H1 (cell line): ENCODE measurements at regions not wholly inside any gene's neighbourhood (a gene's known extent, or its start where the extent isn't known, plus 50 kb on each side); places are given as distances from the start of the nearest gene placed in this dataset.

Experiments used
- CTCF ChIA-PET: fragments of 300-600 bp; sonication (Branson Sonifier 250); formaldehyde crosslinking; loops from one replicate; lab custom pipeline; 2021; ENCODE audit not compliant: partially characterized antibody; lab: Charles Lee
- POLR2A ChIA-PET: fragments of 300-600 bp; sonication (Branson Sonifier 250); formaldehyde crosslinking; loops from one replicate; lab custom pipeline; 2021; ENCODE audit warnings: inconsistent platforms; ENCODE audit not compliant: partially characterized antibody; lab: Charles Lee
- DNase-seq, 2 experiments: peaks; one replicate each; pipeline versions ENCODE4 v3.0.0 to v3.0.0-alpha.2; 2010 to 2022; ENCODE audit warnings: low spot score in 2 of 2, low read depth in 1 of 2, mixed read lengths in 1 of 2
- FAIRE-seq: peaks from 2 replicates; lab custom pipeline; 2011; peaks lifted over from hg19 to GRCh38; lab: Jason Lieb, UNC
- H2AFZ ChIP-seq: 2 replicates; pipeline ENCODE4 v1.8.1; 2012; ENCODE audit warnings: low read length, inconsistent platforms
- H2AK5ac ChIP-seq: 2 replicates; pipeline ENCODE4 v1.6.1; 2013; ENCODE audit warnings: low read depth, low read length
- H2BK120ac ChIP-seq: replicated peaks from 2 replicates; pipeline ENCODE3; 2013; ENCODE audit warnings: low read depth, low read length, inconsistent platforms
- H2BK12ac ChIP-seq: 2 replicates; pipeline ENCODE4 v1.6.1; 2013; ENCODE audit warnings: low read depth, low read length
- H2BK15ac ChIP-seq: 2 replicates; pipeline ENCODE4 v1.6.1; 2013; ENCODE audit warnings: low read length
- H2BK20ac ChIP-seq: 2 replicates; pipeline ENCODE4 v1.6.1; 2013; ENCODE audit warnings: low read length
- H2BK5ac ChIP-seq: 2 replicates; pipeline ENCODE4 v1.6.1; 2013; ENCODE audit warnings: low read depth, low read length
- H3K14ac ChIP-seq: 2 replicates; pipeline ENCODE4 v1.6.1; 2013; ENCODE audit warnings: inconsistent platforms; ENCODE audit not compliant: insufficient read length
- H3K18ac ChIP-seq: 2 replicates; pipeline ENCODE4 v1.6.1; 2013; ENCODE audit warnings: low read length; ENCODE audit errors: extremely low read depth
- H3K23ac ChIP-seq: 2 replicates; pipeline ENCODE4 v1.6.1; 2013; ENCODE audit warnings: inconsistent platforms; ENCODE audit not compliant: insufficient read length
- H3K23me2 ChIP-seq: 2 replicates; pipeline ENCODE4 v1.6.1; 2013; ENCODE audit warnings: low read depth, low read length
- H3K27ac ChIP-seq: 2 replicates; pipeline ENCODE4 v1.6.1; 2011; ENCODE audit warnings: low read depth, low read length, inconsistent platforms
- H3K27me3 ChIP-seq, 4 experiments: replicated peaks in 1 of 4; 1 replicate in 1 of 4; 2 replicates in 3 of 4; pipeline versions ENCODE4 v1.6.1 to v1.8.1; 2011 to 2013; ENCODE audit warnings: low read length in 3 of 4, mild to moderate bottlenecking in 3 of 4, inconsistent platforms in 2 of 4, mixed read lengths in 2 of 4, moderate library complexity in 1 of 4; ENCODE audit not compliant: control insufficient read depth in 3 of 4, insufficient read depth in 3 of 4; ENCODE audit errors: extremely low read depth in 1 of 4
- H3K36me3 ChIP-seq, 4 experiments: 2 replicates each; pipeline versions ENCODE4 v1.6.1 to v1.8.1; 2011 to 2013; ENCODE audit warnings: mild to moderate bottlenecking in 4 of 4, low read length in 3 of 4, moderate library complexity in 2 of 4, control low read depth in 1 of 4, inconsistent platforms in 1 of 4; ENCODE audit not compliant: insufficient read depth in 4 of 4, control insufficient read depth in 2 of 4
- H3K4ac ChIP-seq: replicated peaks from 2 replicates; pipeline ENCODE3; 2013; ENCODE audit warnings: low read length, low read depth, mixed read lengths, inconsistent platforms; ENCODE audit not compliant: insufficient read length
- H3K4me1 ChIP-seq, 4 experiments: replicated peaks in 1 of 4; 1 replicate in 1 of 4; 2 replicates in 3 of 4; pipeline versions ENCODE4 v1.6.1 to v1.8.1; 2011 to 2013; ENCODE audit warnings: low read length in 3 of 4, inconsistent platforms in 2 of 4, mixed read lengths in 1 of 4; ENCODE audit not compliant: insufficient read depth in 4 of 4, control insufficient read depth in 3 of 4
- H3K4me2 ChIP-seq, 2 experiments: 2 replicates each; pipeline versions ENCODE4 v1.6.1 to v1.8.1; 2011 to 2013; ENCODE audit warnings: low read depth in 2 of 2, low read length in 2 of 2, control low read depth in 1 of 2, inconsistent platforms in 1 of 2, mild to moderate bottlenecking in 1 of 2; ENCODE audit not compliant: insufficient read depth in 1 of 2
- H3K4me3 ChIP-seq, 4 experiments: fragments of 200-600, 300-600 bp in 1 of 4; sonication (generic), shearing (Covaris generic), sonication (Bioruptor Twin) in 1 of 4; 2 replicates each; pipeline versions ENCODE4 v1.5.1 to v1.8.1; 2011 to 2016; ENCODE audit warnings: low read length in 4 of 4, low read depth in 3 of 4, control low read depth in 2 of 4, inconsistent platforms in 2 of 4, mild to moderate bottlenecking in 2 of 4, mixed read lengths in 1 of 4, moderate library complexity in 1 of 4; ENCODE audit not compliant: insufficient read depth in 2 of 4; ENCODE audit errors: extremely low read depth in 1 of 4
- H3K56ac ChIP-seq: replicated peaks from 2 replicates; pipeline ENCODE3; 2013; ENCODE audit warnings: low read depth, mild to moderate bottlenecking, mixed read lengths, low read length, inconsistent platforms; ENCODE audit not compliant: insufficient read length
- H3K79me1 ChIP-seq: 2 replicates; pipeline ENCODE4 v1.6.1; 2013; ENCODE audit warnings: low read depth, low read length, control low read depth
- H3K79me2 ChIP-seq, 2 experiments: 2 replicates each; pipeline versions ENCODE4 v1.6.1 to v1.8.1; 2012 to 2013; ENCODE audit warnings: low read length in 2 of 2, mild to moderate bottlenecking in 2 of 2, inconsistent platforms in 1 of 2; ENCODE audit not compliant: insufficient read depth in 2 of 2, control insufficient read depth in 1 of 2
- H3K9ac ChIP-seq, 4 experiments: replicated peaks in 1 of 4; 1 replicate in 1 of 4; 2 replicates in 3 of 4; pipeline versions ENCODE4 v1.6.1 to v1.8.1; 2011 to 2013; ENCODE audit warnings: low read depth in 3 of 4, low read length in 3 of 4, control low read depth in 2 of 4, mild to moderate bottlenecking in 2 of 4, moderate library complexity in 2 of 4, inconsistent platforms in 1 of 4; ENCODE audit errors: extremely low read depth in 1 of 4
- H3K9me3 ChIP-seq, 2 experiments: 2 replicates each; pipeline versions ENCODE4 v1.6.1 to v1.8.1; 2012 to 2013; ENCODE audit warnings: mild to moderate bottlenecking in 2 of 2, moderate library complexity in 2 of 2, control low read depth in 1 of 2, inconsistent platforms in 1 of 2, low read depth in 1 of 2, low read length in 1 of 2, mixed read lengths in 1 of 2; ENCODE audit not compliant: insufficient read depth in 2 of 2
- H4K20me1 ChIP-seq, 2 experiments: replicated peaks in 1 of 2; 2 replicates each; pipeline versions ENCODE3 to v1.8.1; 2011 to 2013; ENCODE audit warnings: inconsistent platforms in 2 of 2, low read length in 2 of 2, mild to moderate bottlenecking in 1 of 2; ENCODE audit not compliant: insufficient read depth in 2 of 2, control insufficient read depth in 1 of 2
- H4K5ac ChIP-seq: 2 replicates; pipeline ENCODE4 v1.6.1; 2013; ENCODE audit warnings: low read length, low read depth, mixed read lengths, inconsistent platforms; ENCODE audit not compliant: insufficient read length
- H4K8ac ChIP-seq: 2 replicates; pipeline ENCODE4 v1.8.0; 2013; ENCODE audit warnings: mild to moderate bottlenecking, moderate library complexity, low read length, inconsistent platforms; ENCODE audit not compliant: insufficient read depth; ENCODE audit errors: extremely low read depth
- H4K91ac ChIP-seq: replicated peaks from 2 replicates; pipeline ENCODE3; 2013; ENCODE audit warnings: low read length, mixed read lengths, inconsistent platforms; ENCODE audit not compliant: insufficient read length
- BACH1 ChIP-seq: IDR thresholded peaks from 2 replicates; pipeline ENCODE4 v1.6.1; 2012; ENCODE audit warnings: low read length, improper control_type of control experiment
- BCL11A ChIP-seq, 2 experiments: IDR thresholded peaks; one replicate each; pipeline ENCODE4 v1.6.1; 2011; ENCODE audit warnings: low read depth in 2 of 2, low read length in 2 of 2, mild to moderate bottlenecking in 2 of 2
- CEBPB ChIP-seq: IDR thresholded peaks from 2 replicates; pipeline ENCODE4 v1.6.1; 2012; ENCODE audit warnings: low read depth, low read length
- EGR1 ChIP-seq: IDR thresholded peaks from 2 replicates; pipeline ENCODE4 v1.6.1; 2011; ENCODE audit warnings: low read depth, low read length, borderline replicate concordance
- EZH2 ChIP-seq: fragments of 200-600 bp; sonication (generic); IDR thresholded peaks from 2 replicates; pipeline ENCODE4 v1.7.1; 2012; ENCODE audit warnings: low read depth, mild to moderate bottlenecking, moderate library complexity, low read length, inconsistent platforms; ENCODE audit not compliant: severe bottlenecking
- JUN ChIP-seq: IDR thresholded peaks from 2 replicates; pipeline ENCODE4 v1.6.1; 2011; ENCODE audit warnings: low read depth, mild to moderate bottlenecking, improper control_type of control experiment, low read length
- POLR2AphosphoS5 ChIP-seq: IDR thresholded peaks from 2 replicates; pipeline ENCODE4 v1.6.1; 2011; ENCODE audit warnings: low read depth, low read length
- RBBP5 ChIP-seq: IDR thresholded peaks from 2 replicates; pipeline ENCODE4 v1.7.1; 2012; ENCODE audit warnings: low read depth, mild to moderate bottlenecking, inconsistent platforms, low read length, moderate library complexity, borderline replicate concordance
- SIRT6 ChIP-seq: IDR thresholded peaks from one replicate; pipeline ENCODE4 v1.7.1; 2012; ENCODE audit warnings: low read length, inconsistent platforms
- TCF12 ChIP-seq: IDR thresholded peaks from 2 replicates; pipeline ENCODE4 v1.6.1; 2011; ENCODE audit warnings: low read depth, mild to moderate bottlenecking, low read length
- ZNF274 ChIP-seq: IDR thresholded peaks from 2 replicates; pipeline ENCODE4 v1.7.0; 2012; ENCODE audit warnings: low read length, borderline replicate concordance; ENCODE audit errors: extremely low read depth
- WGBS, 2 experiments: shearing (Covaris generic) in 1 of 2; methylation state at CpG; one replicate each; pipeline versions ENCODE4 v1.1.6 to v1.1.7; 2013 to 2015; ENCODE audit warnings: low lambda C conversion rate in 2 of 2, mixed read lengths in 2 of 2, inconsistent platforms in 1 of 2, low coverage in 1 of 2, missing lambda C conversion rate in 1 of 2; ENCODE audit not compliant: insufficient replicate concordance in 2 of 2, insufficient coverage in 1 of 2, insufficient read length in 1 of 2; ENCODE audit errors: extremely low coverage in 1 of 2, missing lambda C conversion rate in 1 of 2; 5-methylcytosine and 5-hydroxymethylcytosine counted together
- TF ChIP-seq, protein P1 (sequence below): IDR thresholded peaks from 2 replicates; pipeline ENCODE4 v1.6.1; 2011; ENCODE audit warnings: low read length, improper control_type of control experiment

- Histone ChIP-seq H3K18ac (no peak overlapping the region), H3K79me1 (no peaks in the 10 kb centered on the region), H3K23me2 (no peaks in the 10 kb centered on the region), H3K27ac (no peak overlapping the region), H2BK5ac (no peak overlapping the region), H3K4me2 (no peak overlapping the region), H3K14ac (no peak overlapping the region), H4K8ac (no peak overlapping the region), H2BK12ac (no peak overlapping the region), H3K23ac (no peak overlapping the region), H2AFZ (no peak overlapping the region), H4K5ac (no peak overlapping the region), H3K9ac (no peak overlapping the region), H3K4me3 (no peak overlapping the region), H3K27me3 (peaks cover 12 to 44% (median 29%) of the 10 kb centered on the region in 4 experiments), H4K20me1 (peaks cover 0 to 2% of the 10 kb centered on the region in 2 experiments), H3K9me3 (no peaks in the 10 kb centered on the region), H4K91ac (no peak overlapping the region), H2BK15ac (no peak overlapping the region), H2BK120ac (no peak overlapping the region), H3K79me2 (no peaks in the 10 kb centered on the region), H3K56ac (no peak overlapping the region), H3K36me3 (no peaks in the 10 kb centered on the region), H2BK20ac (no peak overlapping the region), H3K4me1 (no peaks in the 10 kb centered on the region), H3K4ac (no peak overlapping the region), H2AK5ac (no peak overlapping the region)
- 46% methylated on average over 4 of the region's 4 CpGs; no CpG with 5 or more reads in 1 of the 2 experiments for WGBS, 2 experiments
- TF ChIP-seq EGR1 (0 out of 2 replicates have a peak, but pooled peaks have one; percentile 29), BCL11A (IDR thresholded peaks at IDR 0.05; ENCODE audit: low read depth in 2 of 2, low read length in 2 of 2) (no peak), EZH2 (no peak), CEBPB (no peak), RBBP5 (no peak), SIRT6 (no peak), POLR2AphosphoS5 (peak; percentile 96), TCF12 (peak; percentile 48; the same call in 1 of the 2 replicates), ZNF274 (0 out of 2 replicates have a peak, but pooled peaks have one; percentile 18), JUN (no peak), BACH1 (no peak)
- TF ChIP-seq, protein P1, sequence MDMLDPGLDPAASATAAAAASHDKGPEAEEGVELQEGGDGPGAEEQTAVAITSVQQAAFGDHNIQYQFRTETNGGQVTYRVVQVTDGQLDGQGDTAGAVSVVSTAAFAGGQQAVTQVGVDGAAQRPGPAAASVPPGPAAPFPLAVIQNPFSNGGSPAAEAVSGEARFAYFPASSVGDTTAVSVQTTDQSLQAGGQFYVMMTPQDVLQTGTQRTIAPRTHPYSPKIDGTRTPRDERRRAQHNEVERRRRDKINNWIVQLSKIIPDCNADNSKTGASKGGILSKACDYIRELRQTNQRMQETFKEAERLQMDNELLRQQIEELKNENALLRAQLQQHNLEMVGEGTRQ, result no peak
- ChIA-PET CTCF (interaction anchor here (0.5 to 3.0 kb wide), 6 partner anchors 36 to 391 kb away, joined by 3 to 9 read pairs (median 3); no protein-coding TSS in a partner anchor), POLR2A (no interaction called here)
- FAIRE-seq (peak; percentile 36), DNase-seq (peak in 1 of 2 experiments; percentile 46)
Measured at GRCh38 chr2:176518823-176519222, 249.6 kb downstream of the MTX2 start.
